ENCODE measurements at regions not wholly inside any gene's neighbourhood (a gene's known extent, or its start where the extent isn't known, plus 50 kb on each side); places are given as distances from the start of the nearest gene placed in this dataset.

- 67 to 73% (median 70%) methylated on average over 11 to 12 of the region's 12 CpGs for WGBS, 4 donors
- intact Hi-C loops (cut with DNase I), result no loop called here
- Histone ChIP-seq H3K27me3 (peaks cover 0 to 16% (median 0%) of the 10 kb centered on the region in 9 donors), H3K4me3 (no peak overlapping the region), H3K36me3 (no peaks in the 10 kb centered on the region), H3K27ac (no peak overlapping the region), H3K9me3 (peaks cover 0 to 19% (median 6%) of the 10 kb centered on the region in 12 donors), H3K4me1 (no peaks in the 10 kb centered on the region)
- TF ChIP-seq POLR2A (IDR thresholded peaks at IDR 0.05) (no peak), CTCF (IDR thresholded peaks at IDR 0.05) (no peak)
- ATAC-seq (no peak), DNase-seq (no peak)
Observed at GRCh38 chr10:125555743-125556142, 127.2 kb downstream of the TEX36 start.

DNA sequence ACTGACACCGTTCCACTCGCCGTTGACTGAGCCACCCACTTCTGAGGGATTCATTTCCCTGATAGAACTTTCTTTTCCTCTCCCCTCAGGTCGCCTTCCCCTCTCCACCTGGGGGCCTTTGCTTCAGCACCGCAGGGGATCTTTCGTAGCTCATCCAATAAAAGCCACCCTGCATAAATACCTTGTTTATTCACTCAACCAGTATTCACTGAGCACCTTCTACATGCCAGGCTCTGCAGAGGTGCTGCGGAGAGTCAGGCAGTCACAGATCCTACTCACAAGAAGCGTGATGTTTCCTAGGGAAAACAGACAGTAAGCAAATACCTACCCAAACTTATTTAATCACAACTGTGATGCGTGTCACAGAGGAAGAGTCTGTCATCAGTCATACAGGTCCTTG, 127.7 kb downstream of the TEX36 start:
- H3K4me3 ChIP-seq, result no peak overlapping the region
- no peak overlapping the region for H3K27ac ChIP-seq
- H3K4me1 ChIP-seq, result no peaks in the 10 kb centered on the region
- peaks cover 0 to 21% (median 0%) of the 10 kb centered on the region in 9 donors for H3K27me3 ChIP-seq
- WGBS, 4 donors, result 69 to 80% (median 77%) methylated on average over 9 of the region's 9 CpGs
- intact Hi-C loops (cut with DNase I), result no loop called here
- no peaks in the 10 kb centered on the region for H3K36me3 ChIP-seq
- ATAC-seq (no peak), DNase-seq (no peak)
- peaks cover 0 to 19% (median 6%) of the 10 kb centered on the region in 12 donors for H3K9me3 ChIP-seq
- TF ChIP-seq POLR2A (IDR thresholded peaks at IDR 0.05) (no peak), CTCF (IDR thresholded peaks at IDR 0.05) (no peak)

DNA sequence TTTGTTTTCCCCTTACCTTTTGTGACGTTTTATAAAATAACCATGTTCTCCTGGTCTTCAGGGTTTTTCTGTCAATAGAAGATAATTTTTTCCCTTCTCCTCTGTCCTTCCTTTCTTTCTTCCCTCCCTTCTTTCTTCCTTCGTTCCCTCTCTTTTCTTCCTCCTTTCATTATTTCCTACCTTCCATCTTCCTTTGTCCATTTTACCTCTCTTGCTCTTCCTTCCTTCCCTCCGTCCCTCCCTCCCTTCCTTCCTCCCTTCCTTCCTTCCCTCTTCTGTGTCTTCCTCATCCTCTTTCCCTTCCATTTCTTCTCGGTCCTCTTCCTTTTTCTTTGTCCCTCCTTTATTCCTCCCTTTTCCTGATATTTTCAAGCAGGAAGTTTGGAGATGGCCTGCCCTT, 128.2 kb downstream of the TEX36 start:
- no peak for TF ChIP-seq CTCF (IDR thresholded peaks at IDR 0.05)
- no peak for TF ChIP-seq POLR2A (IDR thresholded peaks at IDR 0.05)
- Histone ChIP-seq H3K4me3 (no peak overlapping the region), H3K9me3 (peaks cover 0 to 19% (median 6%) of the 10 kb centered on the region in 12 donors), H3K27ac (no peak overlapping the region), H3K4me1 (no peaks in the 10 kb centered on the region), H3K27me3 (peaks cover 0 to 25% (median 0%) of the 10 kb centered on the region in 9 donors), H3K36me3 (no peaks in the 10 kb centered on the region)
- intact Hi-C loops (cut with DNase I), result no loop called here
- DNase-seq (no peak), ATAC-seq (no peak)
- WGBS, 4 donors, result 59 to 73% (median 68%) methylated on average over 4 of the region's 4 CpGs

- H3K9me3 ChIP-seq, result peaks cover 0 to 19% (median 6%) of the 10 kb centered on the region in 12 donors
- ATAC-seq (no peak), DNase-seq (no peak)
- no peaks in the 10 kb centered on the region for H3K36me3 ChIP-seq
- H3K27me3 ChIP-seq, result peaks cover 0 to 30% (median 0%) of the 10 kb centered on the region in 9 donors
- TF ChIP-seq CTCF (IDR thresholded peaks at IDR 0.05), result no peak
- no peak for TF ChIP-seq POLR2A (IDR thresholded peaks at IDR 0.05)
- no peak overlapping the region for H3K4me3 ChIP-seq
- WGBS, 4 donors, result 90 to 94% (median 92%) methylated on average over 10 of the region's 10 CpGs
- H3K27ac ChIP-seq, result no peak overlapping the region
- H3K4me1 ChIP-seq, result no peaks in the 10 kb centered on the region
- intact Hi-C loops (cut with DNase I), result no loop called here
Observed at GRCh38 chr10:125554016-125554703, 128.8 kb downstream of the TEX36 start.
